SK-N-SH treated with all-trans-retinoic acid at 6 μM for 48 hours (cell line): ENCODE measurements at regions not wholly inside any gene's neighbourhood (a gene's known extent, or its start where the extent isn't known, plus 50 kb on each side); places are given as distances from the start of the nearest gene placed in this dataset.
"Not testable (repeated sequence)": the region's sequence is repeated elsewhere in the genome, so short reads cannot be mapped to it uniquely, and the experiment has no call there.

ENCODE experiments used
- ATAC-seq: fragments of 200-7000 bp; cut with Tn5 transposase; 3 replicates; pipeline ENCODE4 v1.9.1; 2020; ENCODE audit warnings: mild to moderate bottlenecking, moderate library complexity
- BACH2 ChIP-seq: fragments of 250-450 bp; sonication (Bioruptor Pico); IDR thresholded peaks from 2 replicates; pipeline ENCODE4 v1.9.0; 2021; ENCODE audit warnings: mild to moderate bottlenecking, borderline replicate concordance
- CREB5 ChIP-seq: fragments of 250-450 bp; sonication (Bioruptor Pico); IDR thresholded peaks from 2 replicates; pipeline ENCODE4 v1.5.1; 2020; ENCODE audit warnings: low read depth, mild to moderate bottlenecking, moderate library complexity
- CSDC2 ChIP-seq: fragments of 250-450 bp; sonication (Bioruptor Pico); IDR thresholded peaks from 2 replicates; pipeline ENCODE4 v1.5.0; 2020; ENCODE audit warnings: mild to moderate bottlenecking, moderate library complexity
- CSRNP3 ChIP-seq: fragments of 250-450 bp; sonication (Bioruptor Pico); IDR thresholded peaks from 2 replicates; pipeline ENCODE4 v1.5.1; 2021; ENCODE audit warnings: mild to moderate bottlenecking, moderate library complexity
- ESRRG ChIP-seq: fragments of 250-450 bp; sonication (Bioruptor Pico); IDR thresholded peaks from 2 replicates; pipeline ENCODE4 v1.6.1; 2021; ENCODE audit warnings: mild to moderate bottlenecking
- GLIS3 ChIP-seq: fragments of 250-450 bp; sonication (Bioruptor Pico); IDR thresholded peaks from 2 replicates; pipeline ENCODE4 v1.5.0; 2020; ENCODE audit warnings: mild to moderate bottlenecking, moderate library complexity
- ISL1 ChIP-seq: fragments of 250-450 bp; sonication (Bioruptor Pico); IDR thresholded peaks from 2 replicates; pipeline ENCODE4 v2.1.2; 2022; ENCODE audit warnings: mild to moderate bottlenecking, moderate library complexity
- OSR1 ChIP-seq: fragments of 250-450 bp; sonication (Bioruptor Pico); IDR thresholded peaks from 2 replicates; pipeline ENCODE4 v1.8.0; 2022; ENCODE audit warnings: moderate library complexity, mild to moderate bottlenecking, inconsistent platforms
- PATZ1 ChIP-seq: fragments of 250-450 bp; sonication (Bioruptor Pico); IDR thresholded peaks from 2 replicates; pipeline ENCODE4 v1.8.0; 2020; ENCODE audit warnings: mild to moderate bottlenecking, moderate library complexity, borderline replicate concordance
- POU6F1 ChIP-seq: fragments of 250-450 bp; sonication (Bioruptor Pico); IDR thresholded peaks from 2 replicates; pipeline ENCODE4 v1.8.0; 2021; ENCODE audit warnings: low read depth, mild to moderate bottlenecking, moderate library complexity, borderline replicate concordance
- PPARA ChIP-seq: fragments of 250-450 bp; sonication (Bioruptor Pico); IDR thresholded peaks from 2 replicates; pipeline ENCODE4 v1.5.0; 2020; ENCODE audit warnings: mild to moderate bottlenecking, borderline replicate concordance
- RARB ChIP-seq: fragments of 250-450 bp; sonication (Bioruptor Pico); IDR thresholded peaks from 2 replicates; pipeline ENCODE4 v1.8.0; 2021; ENCODE audit warnings: mild to moderate bottlenecking, moderate library complexity
- TCF4 ChIP-seq: fragments of 250-450 bp; sonication (Bioruptor Pico); IDR thresholded peaks from 2 replicates; pipeline ENCODE4 v1.8.0; 2021; ENCODE audit warnings: mild to moderate bottlenecking, moderate library complexity, borderline replicate concordance
- TOX ChIP-seq: fragments of 250-450 bp; sonication (Bioruptor Pico); IDR thresholded peaks from 2 replicates; pipeline ENCODE4 v1.8.0; 2021; ENCODE audit warnings: mild to moderate bottlenecking, moderate library complexity, borderline replicate concordance
- TSHZ2 ChIP-seq: fragments of 250-450 bp; sonication (Bioruptor Pico); IDR thresholded peaks from 2 replicates; pipeline ENCODE4 v1.5.0; 2020; ENCODE audit warnings: mild to moderate bottlenecking, moderate library complexity
- ZC3H10 ChIP-seq: fragments of 250-450 bp; sonication (Bioruptor Pico); IDR thresholded peaks from 2 replicates; pipeline ENCODE4 v1.5.1; 2021; ENCODE audit warnings: mild to moderate bottlenecking, moderate library complexity
- ZFP3 ChIP-seq: fragments of 250-450 bp; sonication (Bioruptor Pico); IDR thresholded peaks from 2 replicates; pipeline ENCODE4 v1.5.0; 2020; ENCODE audit warnings: mild to moderate bottlenecking, moderate library complexity
- ZFP30 ChIP-seq: fragments of 450-650 bp; formaldehyde crosslinking; IDR thresholded peaks from 2 replicates; pipeline ENCODE4 v1.5.0; 2022; ENCODE audit warnings: mild to moderate bottlenecking, moderate library complexity
- ZNF565 ChIP-seq: fragments of 450-650 bp; formaldehyde crosslinking; conservative IDR thresholded peaks from 2 replicates; pipeline ENCODE4 v1.5.0; 2020; ENCODE audit warnings: low read depth, mild to moderate bottlenecking, moderate library complexity
- ZNF8 ChIP-seq: fragments of 450-650 bp; formaldehyde crosslinking; IDR thresholded peaks from 2 replicates; pipeline ENCODE4 v1.5.0; 2020; ENCODE audit warnings: mild to moderate bottlenecking, moderate library complexity

GRCh38 chr12:131513606-131514005 lies 197.3 kb upstream of the SFSWAP start:
- TF ChIP-seq ISL1 (CRISPR knock-in tag) = no peak
- TF ChIP-seq ZFP30 = no peak
- TF ChIP-seq RARB (CRISPR knock-in tag) = no peak
- TF ChIP-seq TSHZ2 = no peak
- TF ChIP-seq CSRNP3 (CRISPR knock-in tag) = no peak
- no peak for TF ChIP-seq ZFP3 (CRISPR knock-in tag)
- TF ChIP-seq CREB5 (CRISPR knock-in tag) = no peak
- no peak for TF ChIP-seq TOX
- no peak for TF ChIP-seq ZNF8
- no peak for TF ChIP-seq ZC3H10 (CRISPR knock-in tag)

GRCh38 chr12:131520553-131520952 lies 190.3 kb upstream of the SFSWAP start:
- ATAC-seq = not testable (repeated sequence)

More at GRCh38 chr12:131513606-131514005, 197.3 kb upstream of the SFSWAP start:
- ATAC-seq = no peak

- no peak for TF ChIP-seq GLIS3 (CRISPR knock-in tag)
- no peak for TF ChIP-seq BACH2 (CRISPR knock-in tag)
- no peak for TF ChIP-seq TCF4 (CRISPR knock-in tag)
- no peak for TF ChIP-seq PATZ1
- no peak for TF ChIP-seq ESRRG (CRISPR knock-in tag)
- no peak for TF ChIP-seq CSRNP3 (CRISPR knock-in tag)
- no peak for TF ChIP-seq ZNF8
- no peak for TF ChIP-seq PPARA (CRISPR knock-in tag)
- TF ChIP-seq POU6F1 (CRISPR knock-in tag) = no peak
- no peak for ATAC-seq
These were observed 189.6 kb upstream of the SFSWAP start for GRCh38 chr12:131521326-131521725.

GRCh38 chr12:131525795-131526508 lies 184.9 kb upstream of the SFSWAP start:
- TF ChIP-seq ZFP3 (CRISPR knock-in tag) (no peak), OSR1 (CRISPR knock-in tag) (no peak), RARB (CRISPR knock-in tag) (no peak), ISL1 (CRISPR knock-in tag) (no peak), TOX (no peak), TSHZ2 (no peak), GLIS3 (CRISPR knock-in tag) (no peak), PPARA (CRISPR knock-in tag) (no peak), ZNF565 (CRISPR knock-in tag) (no peak), CSDC2 (no peak), ZFP30 (no peak), ESRRG (CRISPR knock-in tag) (no peak), CSRNP3 (CRISPR knock-in tag) (no peak)
- ATAC-seq = no peak
